Nephron progenitor cell (in vitro differentiated cells): ENCODE measurements at regions not wholly inside any gene's neighbourhood (a gene's known extent, or its start where the extent isn't known, plus 50 kb on each side); places are given as distances from the start of the nearest gene placed in this dataset.

Source experiments
- DNase-seq: peaks from one replicate; pipeline ENCODE4 v3.0.0; 2021
- H3K27ac Mint-ChIP-seq: 2 replicates; pipeline ENCODE4 v1.8.0; 2021; ENCODE audit warnings: mild to moderate bottlenecking, moderate library complexity, mixed read lengths
- H3K27me3 Mint-ChIP-seq: 2 replicates; pipeline ENCODE4 v1.8.0; 2021; ENCODE audit warnings: mild to moderate bottlenecking, low read depth, mixed read lengths; ENCODE audit not compliant: poor library complexity
- H3K36me3 Mint-ChIP-seq: 2 replicates; pipeline ENCODE4 v1.8.0; 2021; ENCODE audit warnings: low read depth, mixed read lengths
- H3K4me1 Mint-ChIP-seq: 2 replicates; pipeline ENCODE4 v1.8.0; 2021; ENCODE audit warnings: mixed read lengths
- H3K4me3 Mint-ChIP-seq: 2 replicates; pipeline ENCODE4 v1.8.0; 2021; ENCODE audit warnings: mild to moderate bottlenecking, moderate library complexity, mixed read lengths
- H3K9me3 Mint-ChIP-seq: 2 replicates; pipeline ENCODE4 v1.8.0; 2021; ENCODE audit warnings: mild to moderate bottlenecking, moderate library complexity, mixed read lengths
- CTCF ChIP-seq: fragments of 200-600 bp; sonication (generic); IDR thresholded peaks from 2 replicates; pipeline ENCODE4 v1.5.0; 2021; ENCODE audit warnings: antibody characterized with exemption

GRCh38 chr4:45855857-45856256 is 268.0 kb downstream of the GABRG1 start:
- DNase-seq = no peak
- no peaks in the 10 kb centered on the region for H3K9me3 Mint-ChIP-seq
- no peak overlapping the region for H3K4me3 Mint-ChIP-seq
- peaks cover 4% of the 10 kb centered on the region for H3K27me3 Mint-ChIP-seq
- no peaks in the 10 kb centered on the region for H3K36me3 Mint-ChIP-seq
- H3K4me1 Mint-ChIP-seq = no peaks in the 10 kb centered on the region
- TF ChIP-seq CTCF = no peak
- H3K27ac Mint-ChIP-seq = no peak overlapping the region

DNA sequence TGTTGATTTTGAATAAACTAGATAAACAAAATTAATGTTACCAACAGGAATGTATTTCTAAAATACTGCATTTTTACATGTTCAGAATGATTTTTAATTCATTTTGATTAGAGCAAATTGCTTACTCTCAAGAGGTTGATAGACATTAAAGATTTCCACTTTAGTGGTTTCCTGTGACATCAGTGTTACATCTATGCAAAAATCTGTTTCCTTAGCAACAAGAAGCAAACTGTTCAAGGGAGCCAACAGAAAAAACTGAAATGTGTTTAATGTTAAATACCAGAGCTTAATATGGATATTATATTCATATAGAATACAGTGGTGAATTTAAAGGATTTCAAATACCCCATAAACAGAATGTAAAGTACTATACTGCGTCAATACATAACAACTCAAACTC is 277.8 kb downstream of the GABRG1 start:
- Mint-ChIP-seq H3K4me3 (no peak overlapping the region), H3K4me1 (no peaks in the 10 kb centered on the region), H3K27me3 (no peaks in the 10 kb centered on the region)

GRCh38 chr4:45841791-45842190 is 282.1 kb downstream of the GABRG1 start:
- no peak for DNase-seq
- no peaks in the 10 kb centered on the region for H3K27me3 Mint-ChIP-seq
- H3K36me3 Mint-ChIP-seq = no peaks in the 10 kb centered on the region
- H3K4me3 Mint-ChIP-seq = no peak overlapping the region
- H3K4me1 Mint-ChIP-seq = no peaks in the 10 kb centered on the region
- no peaks in the 10 kb centered on the region for H3K9me3 Mint-ChIP-seq
- no peak overlapping the region for H3K27ac Mint-ChIP-seq
- no peak for TF ChIP-seq CTCF

More for the DNA sequence above, 277.8 kb downstream of the GABRG1 start:
- H3K36me3 Mint-ChIP-seq = no peaks in the 10 kb centered on the region
- no peak overlapping the region for H3K27ac Mint-ChIP-seq
- no peak for DNase-seq
- no peaks in the 10 kb centered on the region for H3K9me3 Mint-ChIP-seq
- TF ChIP-seq CTCF = no peak

GRCh38 chr4:45831692-45832091 is 292.2 kb downstream of the GABRG1 start:
- no peaks in the 10 kb centered on the region for H3K4me1 Mint-ChIP-seq
- no peak overlapping the region for H3K4me3 Mint-ChIP-seq
- TF ChIP-seq CTCF = no peak
- DNase-seq = no peak
- no peak overlapping the region for H3K27ac Mint-ChIP-seq
- no peaks in the 10 kb centered on the region for H3K36me3 Mint-ChIP-seq
- no peaks in the 10 kb centered on the region for H3K27me3 Mint-ChIP-seq
- peaks cover 17% of the 10 kb centered on the region for H3K9me3 Mint-ChIP-seq

GRCh38 chr4:45803994-45804393 is 319.9 kb downstream of the GABRG1 start:
- H3K4me3 Mint-ChIP-seq = no peak overlapping the region
- H3K27me3 Mint-ChIP-seq = peaks cover 4% of the 10 kb centered on the region
- DNase-seq = no peak
- H3K36me3 Mint-ChIP-seq = no peaks in the 10 kb centered on the region
- H3K9me3 Mint-ChIP-seq = no peaks in the 10 kb centered on the region
- no peak overlapping the region for H3K27ac Mint-ChIP-seq
- H3K4me1 Mint-ChIP-seq = no peaks in the 10 kb centered on the region
- TF ChIP-seq CTCF = no peak

GRCh38 chr4:45795135-45795534 is 328.7 kb downstream of the GABRG1 start:
- Mint-ChIP-seq H3K36me3 (no peaks in the 10 kb centered on the region), H3K27ac (peak overlapping the region; percentile 91), H3K27me3 (peaks cover 4% of the 10 kb centered on the region), H3K4me3 (peak overlapping the region; percentile 55), H3K9me3 (no peaks in the 10 kb centered on the region), H3K4me1 (peaks cover 23% of the 10 kb centered on the region)
- DNase-seq = peak; percentile 14
- TF ChIP-seq CTCF = no peak
